Loucy (cell line): ENCODE measurements at regions not wholly inside any gene's neighbourhood (a gene's known extent, or its start where the extent isn't known, plus 50 kb on each side); places are given as distances from the start of the nearest gene placed in this dataset.

Source experiments
- H2AFZ ChIP-seq: fragments of 200-600 bp; sonication (generic); 2 replicates; pipeline ENCODE4 v1.6.0; 2016; ENCODE audit warnings: antibody characterized with exemption, mild to moderate bottlenecking, low read length, moderate library complexity
- H3F3A ChIP-seq: fragments of 200-600 bp; 2 replicates; pipeline ENCODE4 v1.6.0; 2016; ENCODE audit warnings: antibody characterized with exemption, low read depth, mild to moderate bottlenecking
- H3K27me3 ChIP-seq: fragments of 200-600 bp; sonication (generic); 2 replicates; pipeline ENCODE4 v1.6.1; 2014; ENCODE audit warnings: low read length, mild to moderate bottlenecking; ENCODE audit not compliant: insufficient read depth, poor library complexity, severe bottlenecking
- H3K36me3 ChIP-seq: fragments of 200-600 bp; sonication (generic); 2 replicates; pipeline ENCODE4 v1.6.1; 2016; ENCODE audit warnings: low read length; ENCODE audit not compliant: insufficient read depth
- H3K4me1 ChIP-seq: fragments of 200-600 bp; sonication (generic); 2 replicates; pipeline ENCODE4 v1.5.1; 2014; ENCODE audit warnings: low read length, mild to moderate bottlenecking; ENCODE audit not compliant: insufficient read depth, poor library complexity, severe bottlenecking
- H3K4me2 ChIP-seq: fragments of 200-600 bp; sonication (generic); 2 replicates; pipeline ENCODE4 v1.6.0; 2014; ENCODE audit warnings: antibody characterized with exemption, low read length, low read depth, mild to moderate bottlenecking; ENCODE audit not compliant: poor library complexity, severe bottlenecking
- H3K4me3 ChIP-seq: fragments of 200-600 bp; sonication (generic); 2 replicates; pipeline ENCODE4 v1.5.1; 2014; ENCODE audit warnings: low read length, mild to moderate bottlenecking, mixed read lengths; ENCODE audit not compliant: poor library complexity, severe bottlenecking
- H3K79me2 ChIP-seq: fragments of 200-600 bp; sonication (generic); 2 replicates; pipeline ENCODE4 v1.6.1; 2014; ENCODE audit warnings: low read length; ENCODE audit not compliant: insufficient read depth
- H3K9ac ChIP-seq: fragments of 200-600 bp; sonication (generic); 2 replicates; pipeline ENCODE4 v1.6.0; 2014; ENCODE audit warnings: mild to moderate bottlenecking, low read depth, low read length, moderate library complexity; ENCODE audit not compliant: poor library complexity, severe bottlenecking
- H3K9me2 ChIP-seq: fragments of 200-600 bp; sonication (generic); replicated peaks from 2 replicates; pipeline ENCODE4 v1.6.1; 2016; ENCODE audit warnings: low read depth, low read length, mixed read lengths
- H3K9me3 ChIP-seq: fragments of 200-600 bp; sonication (generic); 2 replicates; pipeline ENCODE4 v1.6.1; 2014; ENCODE audit warnings: mild to moderate bottlenecking, antibody characterized with exemption, low read length, low read depth; ENCODE audit not compliant: insufficient read depth
- H4K20me1 ChIP-seq: fragments of 200-600 bp; sonication (generic); 2 replicates; pipeline ENCODE4 v1.6.0; 2014; ENCODE audit warnings: antibody characterized with exemption, low read length, mild to moderate bottlenecking; ENCODE audit not compliant: insufficient read depth, poor library complexity, severe bottlenecking
- EZH2phosphoT487 ChIP-seq: fragments of 200-600 bp; IDR thresholded peaks from 2 replicates; pipeline ENCODE4 v1.6.1; 2018; ENCODE audit warnings: antibody characterized with exemption, mild to moderate bottlenecking, moderate library complexity, borderline replicate concordance
- TF ChIP-seq, protein P1 (sequence below): fragments of 200-600 bp; sonication (generic); conservative IDR thresholded peaks from 2 replicates; pipeline ENCODE4 v1.5.1; 2014; ENCODE audit warnings: mild to moderate bottlenecking, antibody characterized with exemption, low read length

DNA sequence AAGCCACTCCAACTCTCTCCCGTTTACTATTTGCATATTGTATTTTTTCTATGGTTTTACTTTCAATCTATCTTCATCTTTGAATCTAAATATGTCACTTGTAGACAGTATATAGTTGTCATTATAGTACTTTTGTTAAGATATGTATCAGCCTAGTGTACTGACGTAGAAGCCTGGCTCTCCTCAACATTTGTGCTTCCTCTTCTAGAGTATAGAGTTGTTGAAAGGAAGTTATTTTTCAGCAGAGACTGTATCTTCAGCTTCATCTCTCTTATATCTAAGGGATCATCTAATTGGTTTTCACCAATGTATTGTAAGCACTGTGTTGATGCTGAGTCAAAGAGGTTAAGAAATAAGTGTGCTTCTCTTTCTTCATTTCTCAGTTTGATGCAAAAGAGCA lies 192.8 kb downstream of the LMO4 start:
- no peak overlapping the region for H3K9ac ChIP-seq
- TF ChIP-seq, protein P1, sequence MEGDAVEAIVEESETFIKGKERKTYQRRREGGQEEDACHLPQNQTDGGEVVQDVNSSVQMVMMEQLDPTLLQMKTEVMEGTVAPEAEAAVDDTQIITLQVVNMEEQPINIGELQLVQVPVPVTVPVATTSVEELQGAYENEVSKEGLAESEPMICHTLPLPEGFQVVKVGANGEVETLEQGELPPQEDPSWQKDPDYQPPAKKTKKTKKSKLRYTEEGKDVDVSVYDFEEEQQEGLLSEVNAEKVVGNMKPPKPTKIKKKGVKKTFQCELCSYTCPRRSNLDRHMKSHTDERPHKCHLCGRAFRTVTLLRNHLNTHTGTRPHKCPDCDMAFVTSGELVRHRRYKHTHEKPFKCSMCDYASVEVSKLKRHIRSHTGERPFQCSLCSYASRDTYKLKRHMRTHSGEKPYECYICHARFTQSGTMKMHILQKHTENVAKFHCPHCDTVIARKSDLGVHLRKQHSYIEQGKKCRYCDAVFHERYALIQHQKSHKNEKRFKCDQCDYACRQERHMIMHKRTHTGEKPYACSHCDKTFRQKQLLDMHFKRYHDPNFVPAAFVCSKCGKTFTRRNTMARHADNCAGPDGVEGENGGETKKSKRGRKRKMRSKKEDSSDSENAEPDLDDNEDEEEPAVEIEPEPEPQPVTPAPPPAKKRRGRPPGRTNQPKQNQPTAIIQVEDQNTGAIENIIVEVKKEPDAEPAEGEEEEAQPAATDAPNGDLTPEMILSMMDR: no peak
- TF ChIP-seq EZH2phosphoT487: no peak
- H3K36me3 ChIP-seq: no peaks in the 10 kb centered on the region
- H3K4me2 ChIP-seq: no peak overlapping the region
- H3K79me2 ChIP-seq: no peaks in the 10 kb centered on the region
- H3K27me3 ChIP-seq: no peaks in the 10 kb centered on the region
- no peak overlapping the region for H3K4me3 ChIP-seq
- no peaks in the 10 kb centered on the region for H3F3A ChIP-seq
- H3K9me2 ChIP-seq: no peaks in the 10 kb centered on the region
- no peaks in the 10 kb centered on the region for H3K9me3 ChIP-seq
- H2AFZ ChIP-seq: no peak overlapping the region
- H3K4me1 ChIP-seq: no peaks in the 10 kb centered on the region
- H4K20me1 ChIP-seq: no peaks in the 10 kb centered on the region

DNA sequence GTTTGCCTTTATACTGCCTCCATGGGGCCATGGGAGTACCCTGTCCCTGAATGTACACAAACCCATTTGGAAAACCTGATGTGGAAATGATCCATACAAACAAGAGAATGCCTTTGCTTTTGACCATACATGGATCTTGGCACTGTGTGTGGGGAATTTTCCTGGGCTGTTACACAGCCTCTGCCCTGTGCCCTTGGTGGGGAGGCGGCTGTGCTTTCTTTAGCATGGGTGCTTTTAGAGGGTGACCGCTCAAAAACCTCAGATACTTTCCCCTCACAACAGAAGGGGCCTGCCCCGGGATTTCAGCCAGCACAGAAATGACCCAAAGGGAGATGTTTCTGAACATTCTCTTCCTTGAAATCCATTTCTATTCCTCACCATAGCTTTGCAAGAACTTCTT lies 194.8 kb downstream of the LMO4 start:
- no peak overlapping the region for H3K4me3 ChIP-seq
- no peak overlapping the region for H3K4me2 ChIP-seq
- no peaks in the 10 kb centered on the region for H4K20me1 ChIP-seq
- TF ChIP-seq, protein P1: no peak
- TF ChIP-seq EZH2phosphoT487: no peak
- H3K4me1 ChIP-seq: no peaks in the 10 kb centered on the region
- no peaks in the 10 kb centered on the region for H3K36me3 ChIP-seq
- H3K9me2 ChIP-seq: no peaks in the 10 kb centered on the region
- H3K79me2 ChIP-seq: no peaks in the 10 kb centered on the region
- H3F3A ChIP-seq: no peaks in the 10 kb centered on the region
- H2AFZ ChIP-seq: no peak overlapping the region
- no peak overlapping the region for H3K9ac ChIP-seq
- no peaks in the 10 kb centered on the region for H3K27me3 ChIP-seq
- H3K9me3 ChIP-seq: no peaks in the 10 kb centered on the region

DNA sequence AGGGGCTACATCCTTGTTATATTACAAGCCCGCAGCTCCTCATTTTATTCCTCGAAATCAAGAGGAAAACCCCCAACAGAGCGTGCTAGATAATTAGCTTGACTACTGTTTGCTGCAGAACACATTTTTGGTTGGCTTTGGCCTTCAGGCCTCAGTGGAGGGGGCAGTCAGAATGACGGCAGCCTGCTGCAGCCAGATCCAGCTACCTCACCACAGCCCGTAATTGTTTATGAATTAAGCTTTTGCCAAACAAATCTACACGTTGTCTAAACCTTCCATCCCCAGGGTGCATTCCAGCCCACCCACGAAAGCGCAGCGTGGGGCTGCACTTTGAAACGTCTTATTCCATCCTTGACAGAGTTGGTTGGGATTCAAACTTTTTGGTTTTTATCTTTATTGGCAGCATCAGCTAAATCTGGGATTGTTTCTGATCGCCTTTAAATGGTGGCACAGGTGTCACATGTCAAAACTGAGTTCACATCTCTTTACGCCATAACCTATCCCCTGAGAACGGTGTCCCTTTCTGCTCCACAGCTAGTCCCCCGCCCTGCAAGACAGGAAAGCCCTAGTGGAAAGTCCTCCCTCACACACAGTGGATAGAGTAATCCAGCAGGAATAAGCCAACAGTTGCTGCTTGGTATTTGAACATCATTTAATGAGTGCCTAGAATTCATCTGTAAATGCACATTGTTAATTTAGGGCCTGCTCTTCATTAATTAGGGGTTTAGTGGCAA lies 195.5 kb downstream of the LMO4 start:
- no peak overlapping the region for H3K4me3 ChIP-seq
- no peaks in the 10 kb centered on the region for H3K9me2 ChIP-seq
- H3F3A ChIP-seq: no peaks in the 10 kb centered on the region
- H4K20me1 ChIP-seq: no peaks in the 10 kb centered on the region
- no peaks in the 10 kb centered on the region for H3K9me3 ChIP-seq
- no peaks in the 10 kb centered on the region for H3K27me3 ChIP-seq
- no peaks in the 10 kb centered on the region for H3K4me1 ChIP-seq
- H3K36me3 ChIP-seq: no peaks in the 10 kb centered on the region
- TF ChIP-seq EZH2phosphoT487: no peak
- TF ChIP-seq, protein P1: no peak
- H2AFZ ChIP-seq: no peak overlapping the region
- H3K9ac ChIP-seq: no peak overlapping the region
- H3K4me2 ChIP-seq: no peak overlapping the region
- H3K79me2 ChIP-seq: no peaks in the 10 kb centered on the region
